Ectodermal cell (in vitro differentiated cells): ENCODE measurements at regions not wholly inside any gene's neighbourhood (a gene's known extent, or its start where the extent isn't known, plus 50 kb on each side); places are given as distances from the start of the nearest gene placed in this dataset.
"Not testable (repeated sequence)": the region's sequence is repeated elsewhere in the genome, so short reads cannot be mapped to it uniquely, and the experiment has no call there.

Experiments used
- H3K27ac ChIP-seq: 2 replicates; pipeline ENCODE4 v1.7.0; 2013; ENCODE audit warnings: mild to moderate bottlenecking, low read depth, low read length; ENCODE audit not compliant: insufficient read depth, poor library complexity, severe bottlenecking
- H3K27me3 ChIP-seq: 2 replicates; pipeline ENCODE4 v1.7.0; 2013; ENCODE audit warnings: mild to moderate bottlenecking, low read length; ENCODE audit not compliant: insufficient read depth, control insufficient read depth, poor library complexity, severe bottlenecking
- H3K36me3 ChIP-seq: one replicate; pipeline ENCODE4 v1.7.0; 2013; ENCODE audit warnings: low read length; ENCODE audit not compliant: control insufficient read depth, insufficient read depth
- H3K4me1 ChIP-seq: one replicate; pipeline ENCODE4 v1.7.0; 2013; ENCODE audit warnings: low read length; ENCODE audit not compliant: control insufficient read depth, insufficient read depth
- H3K4me3 ChIP-seq: 2 replicates; pipeline ENCODE4 v1.7.0; 2013; ENCODE audit warnings: low read depth, low read length, control low read depth; ENCODE audit not compliant: insufficient read depth
- H3K9me3 ChIP-seq: 2 replicates; pipeline ENCODE4 v1.7.0; 2013; ENCODE audit warnings: mild to moderate bottlenecking, low read length, moderate library complexity; ENCODE audit not compliant: control insufficient read depth
- WGBS, 2 experiments: methylation state at CpG; one replicate each; pipeline ENCODE4 v1.1.7; 2013; ENCODE audit warnings: missing lambda C conversion rate in 2 of 2; 5-methylcytosine and 5-hydroxymethylcytosine counted together

GRCh38 chr2:111316221-111316741 lies 195.6 kb downstream of the BCL2L11 start:
- not testable (repeated sequence) for H3K4me1 ChIP-seq, H3K27ac ChIP-seq, H3K4me3 ChIP-seq, H3K36me3 ChIP-seq, H3K9me3 ChIP-seq, H3K27me3 ChIP-seq
- WGBS, 2 experiments, result 95 to 98% methylated on average over 5 of the region's 9 CpGs

- not testable (repeated sequence) for H3K36me3 ChIP-seq, H3K4me1 ChIP-seq, H3K4me3 ChIP-seq, H3K27me3 ChIP-seq, H3K9me3 ChIP-seq, H3K27ac ChIP-seq
- WGBS, 2 experiments, result 76 to 88% methylated on average over 2 of the region's 2 CpGs
Measured at GRCh38 chr2:111316881-111317549, 196.3 kb downstream of the BCL2L11 start.

DNA sequence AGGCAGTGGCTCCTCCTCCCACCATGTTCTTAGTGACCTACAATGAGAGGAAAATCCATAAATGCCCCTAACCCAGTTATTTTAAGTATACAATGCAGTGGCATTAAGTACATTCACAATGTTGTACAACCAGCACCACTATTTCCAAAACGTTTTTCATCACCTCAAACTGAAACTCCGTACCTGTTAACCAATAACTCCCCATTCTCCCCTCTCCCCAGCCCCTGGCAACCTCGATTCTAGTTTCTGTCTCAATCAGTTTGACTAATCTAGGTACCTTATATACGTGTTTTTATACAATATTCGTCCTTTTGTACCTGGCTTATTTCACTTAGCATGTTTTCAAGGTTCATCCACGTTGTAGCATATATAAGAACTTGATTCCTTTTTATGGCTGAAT lies 198.8 kb downstream of the BCL2L11 start:
- not testable (repeated sequence) for H3K4me3 ChIP-seq, H3K36me3 ChIP-seq, H3K27me3 ChIP-seq, H3K27ac ChIP-seq, H3K4me1 ChIP-seq, H3K9me3 ChIP-seq
- no CpG with 5 or more reads among the region's 6 CpGs for WGBS, 2 experiments

GRCh38 chr2:111320264-111320663 lies 199.6 kb downstream of the BCL2L11 start:
- WGBS, 2 experiments, result 44 to 76% methylated on average over 1 to 2 of the region's 3 CpGs
- H3K4me1 ChIP-seq, H3K27me3 ChIP-seq: not testable (repeated sequence)

GRCh38 chr2:111320965-111321364 lies 200.3 kb downstream of the BCL2L11 start:
- not testable (repeated sequence) for H3K27me3 ChIP-seq, H3K36me3 ChIP-seq, H3K27ac ChIP-seq, H3K4me1 ChIP-seq, H3K9me3 ChIP-seq, H3K4me3 ChIP-seq
- no CpG with 5 or more reads among the region's 1 CpG for WGBS, 2 experiments

More at GRCh38 chr2:111320264-111320663, 199.6 kb downstream of the BCL2L11 start:
- H3K9me3 ChIP-seq, H3K27ac ChIP-seq, H3K4me3 ChIP-seq, H3K36me3 ChIP-seq: not testable (repeated sequence)

GRCh38 chr2:111323384-111323783 lies 202.7 kb downstream of the BCL2L11 start:
- H3K4me3 ChIP-seq, result not testable (repeated sequence)
- WGBS, 2 experiments, result no CpG with 5 or more reads among the region's 5 CpGs

DNA sequence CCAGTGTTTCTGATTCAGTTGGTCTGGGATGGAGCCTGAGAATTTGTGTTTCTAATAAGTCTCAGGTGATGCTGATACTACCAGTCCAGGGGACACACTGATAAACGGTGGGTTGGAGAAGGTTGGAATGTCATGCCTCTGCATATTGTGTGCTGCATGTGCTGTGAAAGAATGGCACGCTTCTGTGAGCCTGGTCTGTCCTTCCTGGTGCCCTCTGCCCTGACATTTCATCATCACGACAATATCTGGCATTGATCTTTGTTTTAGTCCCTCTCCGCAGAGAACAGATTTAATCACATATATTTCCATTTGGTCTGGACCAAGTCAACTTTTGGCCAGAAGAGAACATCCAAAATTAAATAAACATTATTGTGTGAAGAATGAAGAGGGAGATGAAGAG lies 207.0 kb downstream of the BCL2L11 start:
- H3K36me3 ChIP-seq, H3K4me1 ChIP-seq, H3K9me3 ChIP-seq, H3K27me3 ChIP-seq, H3K4me3 ChIP-seq, H3K27ac ChIP-seq: not testable (repeated sequence)
- WGBS, 2 experiments, result no CpG with 5 or more reads among the region's 4 CpGs

More at GRCh38 chr2:111323384-111323783, 202.7 kb downstream of the BCL2L11 start:
- not testable (repeated sequence) for H3K27ac ChIP-seq, H3K27me3 ChIP-seq, H3K36me3 ChIP-seq, H3K9me3 ChIP-seq, H3K4me1 ChIP-seq

DNA sequence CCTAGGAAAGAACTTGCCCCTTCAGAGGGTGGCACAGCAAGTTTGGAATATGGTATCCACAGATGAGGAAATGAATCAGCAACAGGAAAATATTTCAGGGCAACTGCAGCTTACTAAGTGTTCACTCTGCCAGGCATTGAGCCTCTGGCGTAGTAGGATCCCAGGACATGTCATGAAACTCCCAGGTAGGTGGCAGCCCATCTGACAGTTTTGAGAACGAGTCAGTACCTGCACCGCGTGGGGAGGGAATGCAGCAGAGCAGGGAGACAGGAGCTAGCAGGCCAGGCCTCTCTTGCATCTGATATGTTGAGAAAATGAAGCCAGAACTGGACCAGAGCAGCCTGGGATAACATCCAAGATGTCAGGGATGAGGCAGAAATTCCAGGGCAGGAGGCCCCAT lies 208.6 kb downstream of the BCL2L11 start:
- not testable (repeated sequence) for H3K4me3 ChIP-seq, H3K4me1 ChIP-seq, H3K36me3 ChIP-seq, H3K27ac ChIP-seq, H3K27me3 ChIP-seq, H3K9me3 ChIP-seq
- no CpG with 5 or more reads among the region's 4 CpGs for WGBS, 2 experiments

DNA sequence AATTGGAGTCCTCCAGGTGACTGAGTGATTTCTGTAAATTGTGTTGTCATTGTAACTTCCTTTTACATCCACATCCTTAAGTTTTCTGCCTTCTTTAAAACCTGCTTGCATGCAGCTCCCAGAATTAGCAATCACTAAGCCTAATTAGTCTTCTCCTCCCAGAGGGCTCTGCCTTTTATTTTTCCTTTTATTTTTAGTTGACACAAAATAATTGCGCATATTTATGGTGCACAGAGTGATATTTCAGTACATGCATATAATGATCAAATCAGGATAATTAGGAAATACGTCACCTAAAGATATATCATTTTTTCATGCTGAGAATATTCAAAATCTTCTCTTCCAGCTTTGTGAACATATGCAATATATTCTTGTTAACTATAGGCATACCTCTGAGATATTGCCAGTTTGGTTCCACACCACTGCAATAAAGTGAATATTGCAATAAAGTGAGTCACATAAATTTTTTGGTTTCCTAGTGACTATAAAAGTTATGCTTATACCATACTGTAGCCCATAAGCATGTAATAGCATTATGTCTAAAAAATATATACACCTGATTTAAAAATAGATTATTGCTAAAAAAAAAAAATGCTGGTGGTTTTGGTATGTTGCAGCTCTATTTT lies 210.5 kb downstream of the BCL2L11 start:
- H3K27ac ChIP-seq, H3K4me3 ChIP-seq, H3K36me3 ChIP-seq, H3K4me1 ChIP-seq, H3K9me3 ChIP-seq, H3K27me3 ChIP-seq: not testable (repeated sequence)
- no CpG with 5 or more reads among the region's 2 CpGs for WGBS, 2 experiments

DNA sequence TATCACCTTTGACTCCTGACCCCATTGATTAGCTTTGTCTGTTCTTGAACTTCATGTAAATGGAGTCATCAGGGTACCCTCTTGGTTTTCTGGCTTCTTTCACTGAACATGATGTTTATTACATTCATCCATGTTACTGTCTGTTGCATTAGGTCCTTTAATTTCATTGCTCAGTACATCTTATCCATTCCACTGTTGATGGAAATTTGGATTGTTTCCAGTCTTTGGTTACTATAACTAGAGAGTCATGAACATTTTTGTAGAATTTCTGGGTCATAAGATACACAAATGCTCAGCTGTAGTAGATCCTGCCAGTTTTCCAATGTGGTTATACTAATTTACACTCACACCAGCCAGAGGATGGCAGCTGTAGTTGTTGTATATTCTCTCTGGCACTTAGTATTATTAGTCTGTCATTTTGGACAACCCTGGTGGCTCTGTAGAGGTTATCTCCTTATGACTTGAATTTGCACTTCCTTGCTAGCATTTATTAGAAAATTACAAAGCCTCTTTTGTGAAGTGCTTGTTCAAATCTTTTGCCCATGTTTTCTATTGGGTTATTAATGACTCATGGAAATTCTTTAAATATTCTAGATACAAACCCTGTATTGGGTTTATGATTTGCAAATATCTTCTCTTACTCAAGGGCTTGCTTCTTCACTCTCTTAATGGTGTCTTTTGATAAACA lies 214.7 kb downstream of the BCL2L11 start:
- H3K4me3 ChIP-seq, result not testable (repeated sequence)

More for the DNA sequence above, 214.7 kb downstream of the BCL2L11 start:
- H3K4me1 ChIP-seq, H3K9me3 ChIP-seq, H3K27me3 ChIP-seq, H3K27ac ChIP-seq, H3K36me3 ChIP-seq: not testable (repeated sequence)
